K562 (cell line): ENCODE measurements at regions not wholly inside any gene's neighbourhood (a gene's known extent, or its start where the extent isn't known, plus 50 kb on each side); places are given as distances from the start of the nearest gene placed in this dataset.

Experiments used
- ATAC-seq: fragments of 200-7000 bp; cut with Tn5 transposase; 3 replicates; pipeline ENCODE4 v1.9.1; 2020; ENCODE audit warnings: moderate library complexity
- BruUV-seq: library from RNA; stranded (reverse); fragments of 400-500 nt; replicated peaks from 2 replicates; lab custom pipeline; 2021; lab: Mats Ljungman, UMichigan
- CTCF ChIA-PET: fragments of 300-600 bp; formaldehyde crosslinking; extraction: SDS; loops from one replicate; lab custom pipeline; 2021; ENCODE audit warnings: low intra/inter-chr PET ratio; lab: Yijun Ruan, JAX
- POLR2A ChIA-PET: fragments of 300-600, 350-650 bp; sonication (Branson Sonifier 250); formaldehyde crosslinking; extraction: SDS; loops from one replicate; lab custom pipeline; 2021; ENCODE audit warnings: antibody characterized with exemption, inconsistent platforms; lab: Yijun Ruan, JAX
- DNase-seq, 4 experiments: peaks; one replicate each; pipeline versions ENCODE4 v3.0.0 to v3.0.0-alpha.2; 2011 to 2018; ENCODE audit warnings: low spot score in 3 of 4, mixed read lengths in 3 of 4; ENCODE audit errors: extremely low read depth in 1 of 4
- FAIRE-seq: peaks from 2 replicates; lab custom pipeline; 2011; peaks lifted over from hg19 to GRCh38; lab: Jason Lieb, UNC
- H2AFZ ChIP-seq: 2 replicates; pipeline ENCODE4 v1.6.0; 2011; ENCODE audit warnings: low read depth, low read length, control low read depth, inconsistent platforms
- H3K27ac ChIP-seq: fragments of 200-600 bp; 3 replicates; pipeline ENCODE4 v1.8.0; 2011; ENCODE audit warnings: low read depth, mild to moderate bottlenecking, control low read depth, inconsistent platforms, low read length, moderate library complexity, mixed read lengths; ENCODE audit errors: extremely low read depth
- H3K27me3 ChIP-seq, 2 experiments: fragments of 300-600 bp in 1 of 2; 2 replicates in 1 of 2; 3 replicates in 1 of 2; pipeline versions ENCODE4 v1.6.0 to v1.8.0; 2011; ENCODE audit warnings: inconsistent platforms in 2 of 2, low read length in 2 of 2, mild to moderate bottlenecking in 1 of 2, mixed read lengths in 1 of 2, moderate library complexity in 1 of 2; ENCODE audit not compliant: control insufficient read depth in 2 of 2, insufficient read depth in 2 of 2
- H3K36me3 ChIP-seq: fragments of 300-600 bp; 3 replicates; pipeline ENCODE4 v1.8.0; 2011; ENCODE audit warnings: mild to moderate bottlenecking, low read length, inconsistent platforms; ENCODE audit not compliant: control insufficient read depth, insufficient read depth
- H3K4me1 ChIP-seq, 2 experiments: fragments of 200-600 bp in 1 of 2; replicated peaks in 1 of 2; 2 replicates in 1 of 2; 3 replicates in 1 of 2; pipeline versions ENCODE4 v1.5.1 to v1.8.0; 2011; ENCODE audit warnings: inconsistent platforms in 2 of 2, low read length in 2 of 2, mild to moderate bottlenecking in 1 of 2, mixed read lengths in 1 of 2, moderate library complexity in 1 of 2; ENCODE audit not compliant: control insufficient read depth in 2 of 2, insufficient read depth in 2 of 2
- H3K4me2 ChIP-seq: 2 replicates; pipeline ENCODE4 v1.6.1; 2011; ENCODE audit warnings: low read length, control low read depth, inconsistent platforms, mixed read lengths; ENCODE audit not compliant: insufficient read depth
- H3K4me3 ChIP-seq: fragments of 200-600 bp; sonication (generic), shearing (Covaris generic); 2 replicates; pipeline ENCODE4 v1.5.1; 2016; ENCODE audit warnings: control low read depth, inconsistent platforms
- H3K79me2 ChIP-seq: fragments of 200-600 bp; 3 replicates; pipeline ENCODE4 v1.8.0; 2011; ENCODE audit warnings: low read length, inconsistent platforms; ENCODE audit not compliant: control insufficient read depth, insufficient read depth
- H3K9ac ChIP-seq, 2 experiments: 2 replicates each; pipeline versions ENCODE4 v1.6.0 to v1.6.1; 2011; ENCODE audit warnings: low read depth in 2 of 2, low read length in 2 of 2, control low read depth in 1 of 2, inconsistent platforms in 1 of 2, mild to moderate bottlenecking in 1 of 2, mixed read lengths in 1 of 2; ENCODE audit not compliant: insufficient read depth in 1 of 2
- H3K9me1 ChIP-seq: one replicate; pipeline ENCODE4 v1.6.0; 2011; ENCODE audit warnings: inconsistent platforms, mild to moderate bottlenecking, low read length, moderate library complexity; ENCODE audit not compliant: control insufficient read depth, insufficient read depth
- H3K9me3 ChIP-seq: replicated peaks from 2 replicates; pipeline ENCODE4 v1.5.1; 2011; ENCODE audit warnings: low read depth, low read length, inconsistent platforms; ENCODE audit not compliant: control insufficient read depth, insufficient read depth
- H4K20me1 ChIP-seq: replicated peaks from 2 replicates; pipeline ENCODE4 v1.6.1; 2011; ENCODE audit warnings: low read length, inconsistent platforms, mixed read lengths; ENCODE audit not compliant: control insufficient read depth, insufficient read depth
- ARID3B ChIP-seq: fragments of 250-450 bp; sonication (Bioruptor Pico); IDR thresholded peaks from 2 replicates; pipeline ENCODE4 v1.4.0; 2020; ENCODE audit warnings: borderline replicate concordance
- CBX2 ChIP-seq: fragments of 200-600 bp; sonication (generic); IDR thresholded peaks from one replicate; pipeline ENCODE4 v1.6.1; 2012; ENCODE audit warnings: mild to moderate bottlenecking, low read length, inconsistent platforms; ENCODE audit not compliant: insufficient read depth, poor library complexity, severe bottlenecking
- COPS2 ChIP-seq: fragments of 450-650 bp; conservative IDR thresholded peaks from 2 replicates; pipeline ENCODE4 v1.6.1; 2016; ENCODE audit warnings: mild to moderate bottlenecking, moderate library complexity
- GABPA ChIP-seq: fragments of 200-800 bp; sonication (Bioruptor generic); conservative IDR thresholded peaks from 2 replicates; pipeline ENCODE4 v1.6.1; 2016; ENCODE audit warnings: low read depth, missing genetic modification characterization, missing compliant biosample characterization
- HDAC6 ChIP-seq: IDR thresholded peaks from 2 replicates; pipeline ENCODE4 v1.6.1; 2012; ENCODE audit warnings: low read depth, mild to moderate bottlenecking, control low read depth, inconsistent platforms, low read length, moderate library complexity
- KDM1A ChIP-seq, 2 experiments: fragments of 450-650 bp; IDR thresholded peaks; 2 replicates each; pipeline ENCODE4 v1.6.1; 2016; ENCODE audit warnings: mild to moderate bottlenecking in 2 of 2
- KLF6 ChIP-seq: fragments of 250-450 bp; sonication (Bioruptor Pico); IDR thresholded peaks from 2 replicates; pipeline ENCODE4 v1.4.0; 2020; ENCODE audit warnings: mild to moderate bottlenecking, moderate library complexity, borderline replicate concordance
- LEF1 ChIP-seq: fragments of 450-650 bp; IDR thresholded peaks from 2 replicates; pipeline ENCODE4 v1.6.1; 2016; ENCODE audit warnings: mild to moderate bottlenecking
- MTA1 ChIP-seq: fragments of 450-650 bp; IDR thresholded peaks from 2 replicates; pipeline ENCODE4 v1.6.1; 2017; ENCODE audit warnings: borderline replicate concordance
- NFRKB ChIP-seq: fragments of 450-650 bp; IDR thresholded peaks from 2 replicates; pipeline ENCODE4 v1.6.1; 2016; ENCODE audit warnings: low read depth
- RBM25 ChIP-seq: fragments of 200-400 bp; formaldehyde crosslinking; IDR thresholded peaks from 2 replicates; pipeline ENCODE4 v1.6.1; 2018; ENCODE audit warnings: low read length, low read depth, moderate library complexity; ENCODE audit not compliant: severe bottlenecking
- SNIP1 ChIP-seq: fragments of 450-650 bp; IDR thresholded peaks from 2 replicates; pipeline ENCODE4 v1.7.1; 2017; ENCODE audit warnings: low read depth, mild to moderate bottlenecking
- U2AF1 ChIP-seq: fragments of 200-400 bp; formaldehyde crosslinking; optimal IDR thresholded peaks from 2 replicates; pipeline ENCODE3; 2017; ENCODE audit warnings: mild to moderate bottlenecking, low read depth, low read length, moderate library complexity
- ZBED1 ChIP-seq: IDR thresholded peaks from 2 replicates; pipeline ENCODE4 v1.6.1; 2014
- ZC3H11A ChIP-seq: IDR thresholded peaks from 2 replicates; pipeline ENCODE4 v1.6.1; 2012; ENCODE audit warnings: low read depth, low read length, improper control_type of control experiment
- ZNF124 ChIP-seq: sonication (generic); formaldehyde crosslinking; IDR thresholded peaks from 2 replicates; pipeline ENCODE4 v1.8.1; 2022; ENCODE audit warnings: missing genetic modification reagents
- WGBS: fragments of 100-300 bp; shearing (Covaris generic); methylation state at CpG from one replicate; pipeline ENCODE4 v1.1.6; 2016; ENCODE audit warnings: low coverage, mixed read lengths; ENCODE audit not compliant: insufficient coverage; ENCODE audit errors: missing lambda C conversion rate; 5-methylcytosine and 5-hydroxymethylcytosine counted together
- in situ Hi-C: fragments of 300-500 bp; cut with MboI; formaldehyde crosslinking; loops from 4 replicates; pipeline ENCODE4 v1.15.0; 2018; ENCODE audit warnings: inconsistent platforms, mixed read lengths
- intact Hi-C: fragments of 100-400 bp; cut with micrococcal nuclease; formaldehyde crosslinking; loops from 2 replicates; pipeline ENCODE4 v1.14.2; 2022
- TF ChIP-seq, protein P1 (sequence below): fragments of 450-650 bp; IDR thresholded peaks from 2 replicates; pipeline ENCODE4 v1.6.1; 2018; ENCODE audit not compliant: partially characterized antibody
- TF ChIP-seq, protein P2 (sequence below): fragments of 250-450 bp; sonication (Bioruptor Pico); IDR thresholded peaks from 2 replicates; pipeline ENCODE4 v1.8.0; 2021; ENCODE audit warnings: moderate library complexity, mild to moderate bottlenecking, inconsistent platforms

DNA sequence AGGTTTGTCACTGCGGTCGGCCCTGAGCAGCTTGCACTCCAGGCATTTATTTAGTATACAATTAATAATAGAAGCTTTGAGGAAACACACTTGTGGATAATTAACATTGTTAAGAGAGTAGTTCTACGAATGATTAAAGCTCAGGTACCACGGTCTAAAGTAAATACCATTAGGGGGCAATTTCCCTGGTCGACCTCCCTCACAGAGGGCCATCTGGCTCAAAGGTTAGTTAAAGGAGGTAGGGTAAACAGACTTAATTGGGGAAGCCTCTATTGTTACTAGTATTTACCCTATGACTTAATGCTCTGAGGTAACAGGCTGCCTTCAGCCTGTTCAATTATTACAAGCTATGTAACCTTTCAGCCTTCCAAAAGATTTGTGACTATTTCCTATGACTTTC is 122.3 kb upstream of the SLC44A3 start (continued):
- TF ChIP-seq, protein P1, sequence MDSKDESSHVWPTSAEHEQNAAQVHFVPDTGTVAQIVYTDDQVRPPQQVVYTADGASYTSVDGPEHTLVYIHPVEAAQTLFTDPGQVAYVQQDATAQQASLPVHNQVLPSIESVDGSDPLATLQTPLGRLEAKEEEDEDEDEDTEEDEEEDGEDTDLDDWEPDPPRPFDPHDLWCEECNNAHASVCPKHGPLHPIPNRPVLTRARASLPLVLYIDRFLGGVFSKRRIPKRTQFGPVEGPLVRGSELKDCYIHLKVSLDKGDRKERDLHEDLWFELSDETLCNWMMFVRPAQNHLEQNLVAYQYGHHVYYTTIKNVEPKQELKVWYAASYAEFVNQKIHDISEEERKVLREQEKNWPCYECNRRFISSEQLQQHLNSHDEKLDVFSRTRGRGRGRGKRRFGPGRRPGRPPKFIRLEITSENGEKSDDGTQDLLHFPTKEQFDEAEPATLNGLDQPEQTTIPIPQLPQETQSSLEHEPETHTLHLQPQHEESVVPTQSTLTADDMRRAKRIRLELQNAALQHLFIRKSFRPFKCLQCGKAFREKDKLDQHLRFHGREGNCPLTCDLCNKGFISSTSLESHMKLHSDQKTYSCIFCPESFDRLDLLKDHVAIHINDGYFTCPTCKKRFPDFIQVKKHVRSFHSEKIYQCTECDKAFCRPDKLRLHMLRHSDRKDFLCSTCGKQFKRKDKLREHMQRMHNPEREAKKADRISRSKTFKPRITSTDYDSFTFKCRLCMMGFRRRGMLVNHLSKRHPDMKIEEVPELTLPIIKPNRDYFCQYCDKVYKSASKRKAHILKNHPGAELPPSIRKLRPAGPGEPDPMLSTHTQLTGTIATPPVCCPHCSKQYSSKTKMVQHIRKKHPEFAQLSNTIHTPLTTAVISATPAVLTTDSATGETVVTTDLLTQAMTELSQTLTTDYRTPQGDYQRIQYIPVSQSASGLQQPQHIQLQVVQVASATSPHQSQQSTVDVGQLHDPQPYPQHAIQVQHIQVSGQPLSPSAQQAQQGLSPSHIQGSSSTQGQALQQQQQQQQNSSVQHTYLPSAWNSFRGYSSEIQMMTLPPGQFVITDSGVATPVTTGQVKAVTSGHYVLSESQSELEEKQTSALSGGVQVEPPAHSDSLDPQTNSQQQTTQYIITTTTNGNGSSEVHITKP = no peak

- H3K27ac ChIP-seq = no peak overlapping the region
- H4K20me1 ChIP-seq = no peaks in the 10 kb centered on the region
- in situ Hi-C loops (no loop called here), intact Hi-C loops (no loop called here)
- DNase-seq (no peak), ATAC-seq (no peak), FAIRE-seq (no peak)
- no peaks in the 10 kb centered on the region for H3K9me3 ChIP-seq
- ChIA-PET CTCF (no interaction called here), POLR2A (no interaction called here)
- no peak overlapping the region for H2AFZ ChIP-seq
- H3K9me1 ChIP-seq = no peaks in the 10 kb centered on the region
- no peaks in the 10 kb centered on the region for H3K36me3 ChIP-seq
- H3K9ac ChIP-seq = peak overlapping the region in 1 of 2 experiments; percentile 17; a peak in 1 of 4 replicates
- H3K4me1 ChIP-seq = no peaks in the 10 kb centered on the region
- TF ChIP-seq KDM1A (IDR thresholded peaks at IDR 0.05) = no peak
- TF ChIP-seq GABPA (tag) = no peak
- no peak for TF ChIP-seq CBX2
- TF ChIP-seq, protein P2, sequence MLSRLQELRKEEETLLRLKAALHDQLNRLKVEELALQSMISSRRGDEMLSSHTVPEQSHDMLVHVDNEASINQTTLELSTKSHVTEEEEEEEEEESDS (CRISPR knock-in tag) = no peak
- no peak for TF ChIP-seq RBM25
- TF ChIP-seq COPS2 = no peak
- no peak for TF ChIP-seq ARID3B (CRISPR knock-in tag)
- no peak for TF ChIP-seq U2AF1
- no peak for TF ChIP-seq ZNF124
- TF ChIP-seq ZC3H11A = no peak
- TF ChIP-seq KLF6 = no peak
- TF ChIP-seq HDAC6 = no peak
- no peak for TF ChIP-seq ZBED1
- no peak for TF ChIP-seq SNIP1
- TF ChIP-seq MTA1 = no peak
- no peak for TF ChIP-seq NFRKB
- no peak for TF ChIP-seq LEF1
- 0 out of 5 replicates have a peak, but pooled peaks cover 0 to 2% of the 10 kb centered on the region in 2 experiments for H3K27me3 ChIP-seq
- BruUV-seq = no TSS peak
- H3K79me2 ChIP-seq = no peaks in the 10 kb centered on the region
- no peak overlapping the region for H3K4me3 ChIP-seq
- no peak overlapping the region for H3K4me2 ChIP-seq
- 2% methylated on average over 4 of the region's 4 CpGs for WGBS
Measured at GRCh38 chr1:94694226-94694915, 125.8 kb upstream of the SLC44A3 start.
